HG03432 (cell line): ENCODE measurements at regions not wholly inside any gene's neighbourhood (a gene's known extent, or its start where the extent isn't known, plus 50 kb on each side); places are given as distances from the start of the nearest gene placed in this dataset.
"Not testable (repeated sequence)": the region's sequence is repeated elsewhere in the genome, so short reads cannot be mapped to it uniquely, and the experiment has no call there.

ENCODE experiments used
- ATAC-seq: cut with Tn5 transposase; IDR thresholded peaks from one replicate; pipeline ENCODE4 v1.9.1; 2021; ENCODE audit warnings: mild to moderate bottlenecking, moderate library complexity; ENCODE audit not compliant: unreplicated experiment

- ATAC-seq = not testable (repeated sequence)
Measured at GRCh38 chr18:42381236-42381635, 426.2 kb downstream of the PIK3C3 start.

- no peak for ATAC-seq
Measured at GRCh38 chr18:42392416-42392815, 437.4 kb downstream of the PIK3C3 start.

DNA sequence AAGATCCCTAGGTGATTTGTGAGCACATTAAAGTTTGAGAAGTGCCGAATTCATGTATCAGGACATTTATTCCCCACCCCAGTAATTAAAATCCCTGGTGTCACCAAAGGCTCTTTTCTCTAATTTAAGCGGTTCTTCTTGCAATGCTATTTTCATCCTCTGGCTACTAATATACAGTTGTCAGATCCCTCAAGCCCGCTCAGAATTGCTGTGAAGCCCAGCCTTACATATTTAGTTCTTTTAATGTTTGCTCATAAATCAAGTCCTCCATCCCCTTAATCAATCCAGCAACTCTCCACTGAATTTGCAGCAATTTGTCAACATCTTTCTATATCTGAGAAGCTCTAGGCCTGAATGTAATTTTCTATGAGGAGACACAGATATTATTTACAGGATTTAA is 437.9 kb downstream of the PIK3C3 start:
- ATAC-seq = no peak

- no peak for ATAC-seq
Measured at GRCh38 chr18:42394238-42394637, 439.2 kb downstream of the PIK3C3 start.

DNA sequence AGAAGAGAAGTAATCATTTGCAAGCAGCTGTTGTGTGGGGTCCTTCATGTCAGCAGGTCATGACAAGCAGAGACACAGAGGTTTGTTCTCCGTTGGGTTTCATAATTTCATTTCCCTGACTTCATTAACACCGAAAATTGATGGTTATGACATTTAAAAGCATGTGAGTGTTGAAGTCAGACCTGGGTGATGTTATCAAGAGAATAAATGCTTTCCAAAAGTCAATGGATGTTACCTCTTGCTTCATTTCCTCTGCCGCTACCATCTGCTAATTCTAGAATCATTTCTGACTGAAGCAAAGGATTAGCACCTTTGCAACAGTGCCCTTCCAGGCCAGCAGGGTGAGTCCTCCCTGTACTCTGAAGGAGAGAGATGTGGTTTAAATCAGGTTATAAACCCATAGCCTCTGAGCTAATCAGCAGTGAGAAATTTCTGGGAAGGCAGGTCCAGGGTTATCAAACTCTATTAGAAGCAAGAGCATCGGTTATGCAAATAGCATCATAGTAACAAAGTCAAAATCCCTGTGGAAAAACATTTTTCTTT is 446.2 kb downstream of the PIK3C3 start:
- ATAC-seq = no peak

DNA sequence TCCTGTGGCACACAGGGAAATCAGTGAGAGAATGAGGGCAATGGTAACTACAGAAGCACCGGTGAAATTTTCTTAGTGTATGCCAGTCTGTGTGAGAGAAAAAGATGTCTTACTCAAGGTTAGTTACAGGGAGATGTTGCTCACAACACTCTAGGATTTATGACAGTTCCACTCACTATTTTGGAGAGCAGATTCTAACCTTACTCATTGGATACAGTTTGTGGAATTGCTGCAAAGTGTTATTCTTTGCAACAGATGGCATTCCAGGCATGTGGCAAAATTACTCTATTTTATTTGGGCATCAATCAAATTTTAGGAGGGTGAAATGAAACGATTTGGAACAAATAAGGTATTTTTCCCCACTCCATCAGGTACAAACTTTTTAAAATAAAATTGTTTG is 449.1 kb downstream of the PIK3C3 start:
- ATAC-seq = no peak

DNA sequence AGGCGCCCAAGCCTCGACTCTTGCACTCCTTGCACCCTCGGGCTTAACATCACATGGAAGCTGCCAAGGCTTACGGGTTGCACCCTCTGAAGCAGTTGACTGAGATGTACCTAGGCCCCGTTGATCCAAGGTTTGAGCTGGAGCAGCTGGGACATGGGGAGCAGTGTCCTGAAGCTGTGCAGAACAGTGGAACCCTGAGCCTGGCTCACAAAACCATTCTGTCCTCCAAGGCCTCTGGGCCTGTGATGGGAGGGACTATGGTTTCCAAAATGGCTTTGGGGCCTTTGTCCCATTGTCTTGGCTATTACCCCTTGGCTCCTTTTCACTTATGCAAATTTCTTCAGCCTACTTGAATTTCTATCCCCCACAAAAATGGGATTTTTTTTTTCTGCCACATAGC is 454.0 kb downstream of the PIK3C3 start:
- no peak for ATAC-seq

- no peak for ATAC-seq
Measured at GRCh38 chr18:42412281-42412680, 457.2 kb downstream of the PIK3C3 start.

DNA sequence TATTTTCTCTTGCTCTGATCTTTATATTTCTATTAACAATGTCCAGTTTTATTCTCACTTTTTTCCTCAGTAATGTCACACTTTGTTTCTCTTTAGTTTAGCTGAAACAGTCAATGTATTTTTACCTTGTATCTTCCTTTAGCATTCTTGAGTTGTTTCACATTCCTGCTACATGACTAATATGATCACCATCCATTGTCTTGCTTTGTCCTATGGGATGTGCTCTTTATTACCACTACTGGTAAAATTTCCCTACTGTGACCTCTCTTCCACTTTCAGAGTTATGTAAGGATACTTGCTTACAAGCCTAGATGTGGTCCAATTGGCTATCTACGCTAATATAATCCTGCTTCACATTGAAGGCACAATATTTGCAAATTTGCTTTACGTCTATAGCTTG is 457.9 kb downstream of the PIK3C3 start:
- no peak for ATAC-seq

GRCh38 chr18:42413870-42414269 is 458.8 kb downstream of the PIK3C3 start:
- no peak for ATAC-seq

DNA sequence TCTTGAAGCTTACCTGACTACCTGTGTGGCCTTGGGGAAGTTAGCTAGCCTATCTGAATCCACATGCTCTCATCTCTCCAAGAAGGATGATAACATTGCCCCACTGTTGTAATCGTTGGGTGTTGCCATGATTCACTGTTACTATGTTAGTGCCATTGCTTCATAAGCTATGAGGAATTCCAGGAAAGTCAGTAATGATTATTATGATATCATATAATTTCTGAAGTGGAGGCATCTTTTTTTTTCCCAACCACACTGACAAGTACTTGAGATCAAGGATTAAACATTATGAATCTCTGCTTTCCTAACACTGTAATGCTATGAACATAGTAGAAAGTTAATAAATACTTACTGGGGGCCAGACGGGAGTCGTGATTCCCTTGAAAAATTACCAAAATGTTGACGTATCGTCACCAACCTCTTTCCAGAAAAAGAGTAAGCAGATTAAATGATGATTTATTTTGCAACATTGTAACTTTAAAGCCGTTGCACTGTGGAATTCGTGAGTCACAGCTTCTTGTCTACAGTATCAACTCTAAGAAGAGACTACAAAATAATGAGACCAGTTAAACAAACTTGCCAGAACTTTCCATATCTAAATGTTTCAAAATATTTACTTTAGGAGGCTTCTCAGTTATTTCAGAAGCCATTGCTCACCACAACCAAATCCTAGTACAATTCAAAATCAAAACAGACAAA is 459.9 kb downstream of the PIK3C3 start:
- ATAC-seq = no peak

- no peak for ATAC-seq
Measured at GRCh38 chr18:42417189-42417588, 462.2 kb downstream of the PIK3C3 start.

DNA sequence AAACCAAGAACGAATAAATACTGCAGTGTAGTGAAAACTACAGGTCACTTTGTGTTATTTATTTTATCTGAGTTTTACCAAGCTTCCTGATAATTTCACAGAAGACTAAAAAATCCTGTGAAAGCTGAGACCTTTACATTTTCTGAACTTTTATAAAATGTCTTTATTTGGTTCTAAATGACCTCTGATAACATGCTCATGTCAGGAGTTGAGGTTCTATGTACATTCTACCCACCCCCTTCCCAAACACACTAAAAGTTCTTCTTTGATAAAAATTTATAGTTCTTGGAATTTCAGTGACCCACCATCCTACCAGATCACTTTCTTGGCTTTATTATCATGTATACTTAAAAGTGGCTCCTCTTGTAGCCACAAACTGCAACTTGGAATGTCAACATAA is 463.1 kb downstream of the PIK3C3 start:
- ATAC-seq = no peak

- ATAC-seq = no peak
Measured at GRCh38 chr18:42425025-42425424, 470.0 kb downstream of the PIK3C3 start.

DNA sequence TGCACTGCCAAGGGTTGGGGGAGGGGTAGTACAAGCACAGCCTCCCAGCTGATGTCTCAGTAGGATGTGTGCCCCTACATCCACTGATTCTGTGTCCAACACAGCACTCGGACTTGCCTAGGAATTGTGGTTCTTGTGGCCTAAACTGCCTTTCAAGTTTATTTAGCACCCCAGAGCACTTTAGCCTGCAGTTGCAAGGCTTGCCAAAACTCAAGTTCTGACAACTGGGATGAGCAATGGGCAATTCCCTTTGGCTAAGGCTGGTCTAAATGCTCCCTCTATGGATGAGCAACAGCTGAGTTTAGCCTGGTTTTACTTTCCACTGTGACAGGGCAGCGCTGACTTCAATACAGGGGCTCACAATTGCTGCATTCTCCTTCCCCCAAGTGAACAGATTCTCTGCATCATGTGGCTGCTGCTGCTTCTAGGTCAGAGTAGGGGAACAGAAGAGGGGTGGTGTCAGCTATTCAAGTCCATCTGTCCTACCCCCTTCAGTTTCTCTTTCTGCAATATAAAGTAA is 471.5 kb downstream of the PIK3C3 start:
- no peak for ATAC-seq

DNA sequence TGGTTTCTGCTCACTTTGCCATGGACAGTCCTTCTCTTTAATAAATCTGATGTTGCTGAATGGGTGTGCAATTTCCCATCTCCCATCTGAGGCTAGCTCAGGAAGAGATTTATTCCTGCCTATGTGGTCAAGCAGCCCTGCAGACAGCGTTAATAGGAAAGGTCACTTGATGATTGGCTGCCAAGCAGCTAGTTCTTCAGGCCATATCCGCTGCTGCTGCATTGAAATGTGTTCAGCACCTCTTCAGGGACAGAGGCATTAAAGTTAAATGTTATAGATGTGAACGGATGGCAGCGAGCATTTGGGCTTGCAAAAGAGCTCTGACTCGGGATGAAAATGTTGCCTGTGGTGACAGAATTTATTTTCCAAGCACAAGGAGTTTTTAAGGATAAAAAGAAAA is 474.2 kb downstream of the PIK3C3 start:
- ATAC-seq = no peak

GRCh38 chr18:42436222-42436765 is 481.3 kb downstream of the PIK3C3 start:
- no peak for ATAC-seq

GRCh38 chr18:42437001-42437400 is 482.0 kb downstream of the PIK3C3 start:
- ATAC-seq = no peak

DNA sequence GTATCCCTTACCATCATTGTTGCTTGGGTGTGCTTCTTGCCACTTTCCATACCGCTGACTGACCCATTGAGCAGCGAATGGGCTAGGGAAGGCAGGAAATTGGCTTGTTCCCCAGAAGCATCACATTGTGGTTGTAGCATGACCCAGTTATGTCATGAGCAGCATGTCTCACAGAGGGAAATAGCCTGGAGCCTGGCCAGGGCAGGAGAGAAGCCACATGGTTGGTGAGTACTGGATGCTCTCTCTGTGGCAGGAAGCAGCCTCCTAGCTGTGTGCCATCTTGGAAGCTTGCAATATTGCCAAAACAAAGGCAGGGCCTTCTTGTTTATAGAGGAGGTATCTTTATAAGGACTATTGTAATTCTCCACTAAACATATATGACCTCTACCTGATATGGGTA is 482.6 kb downstream of the PIK3C3 start:
- no peak for ATAC-seq

DNA sequence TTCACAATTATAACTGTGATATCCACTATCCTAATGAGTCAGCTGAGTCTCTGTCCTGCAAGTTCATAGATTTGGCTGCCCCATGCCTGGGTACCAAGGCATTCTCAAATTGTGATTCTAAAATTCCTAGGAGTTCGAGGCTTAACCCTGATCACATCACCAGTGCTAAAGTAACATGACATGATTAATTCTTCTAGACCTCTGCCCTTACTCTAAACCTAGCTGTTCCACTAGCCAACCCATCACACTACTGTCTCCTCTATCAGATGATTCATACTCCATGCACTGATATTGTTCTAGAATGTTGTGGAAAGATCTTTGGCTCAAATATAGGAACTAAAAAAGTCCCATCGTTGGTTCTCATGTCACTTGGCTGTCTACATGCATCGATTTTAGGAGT is 487.6 kb downstream of the PIK3C3 start:
- ATAC-seq = no peak

DNA sequence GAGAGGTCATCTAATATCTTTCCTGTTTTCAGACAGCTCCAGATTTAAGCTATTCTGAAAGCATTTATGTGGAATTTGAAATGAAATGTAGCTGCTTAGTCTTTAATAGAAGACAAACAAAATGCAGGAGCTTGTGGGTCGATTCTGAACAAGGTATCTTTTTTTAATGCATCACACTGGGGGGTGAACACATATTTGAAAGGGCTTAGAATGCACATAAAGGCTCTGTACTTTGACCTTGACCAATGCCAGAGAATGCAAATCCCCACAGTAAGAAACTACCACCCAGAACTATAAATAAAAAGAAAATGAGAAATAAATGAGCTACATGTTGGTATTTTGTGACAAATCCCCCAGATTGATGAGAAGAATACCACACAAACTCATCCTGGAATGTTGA is 489.3 kb downstream of the PIK3C3 start:
- no peak for ATAC-seq

- ATAC-seq = no peak
Measured at GRCh38 chr18:42445359-42445758, 490.3 kb downstream of the PIK3C3 start.

GRCh38 chr18:42446195-42446594 is 491.2 kb downstream of the PIK3C3 start:
- no peak for ATAC-seq
